Stimulated activated CD4-positive, alpha-beta T cell treated with anti-CD3 and anti-CD28 coated beads, TNF-alpha, amount 100 ng/mL, for 24 hours (primary cell): ENCODE measurements at regions not wholly inside any gene's neighbourhood (a gene's known extent, or its start where the extent isn't known, plus 50 kb on each side); places are given as distances from the start of the nearest gene placed in this dataset.

ENCODE experiments used
- DNase-seq, 3 experiments: peaks; one replicate each; pipeline ENCODE4 v3.0.0-alpha.2; 2020; ENCODE audit warnings: low read depth in 3 of 3

DNA sequence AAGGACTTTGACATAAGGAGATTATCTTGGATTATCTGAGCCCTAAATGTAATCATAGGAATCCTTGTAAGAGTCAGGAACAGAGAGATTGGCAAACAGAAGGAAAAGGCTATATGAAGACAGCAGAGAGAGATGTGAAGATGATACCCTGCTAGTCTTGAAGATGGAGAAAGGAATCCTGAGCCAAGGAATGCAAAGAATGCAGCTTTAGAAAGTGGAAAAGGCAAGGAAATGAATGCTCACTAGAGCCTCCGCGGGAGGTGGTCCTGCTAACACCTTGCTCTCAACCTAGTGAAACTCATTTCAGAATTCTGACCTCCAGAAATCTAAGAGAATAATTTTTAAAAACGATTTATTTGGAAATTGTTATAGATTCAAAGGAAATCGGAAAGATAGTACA is 117.1 kb downstream of the TBXT start:
- DNase-seq = no peak

DNA sequence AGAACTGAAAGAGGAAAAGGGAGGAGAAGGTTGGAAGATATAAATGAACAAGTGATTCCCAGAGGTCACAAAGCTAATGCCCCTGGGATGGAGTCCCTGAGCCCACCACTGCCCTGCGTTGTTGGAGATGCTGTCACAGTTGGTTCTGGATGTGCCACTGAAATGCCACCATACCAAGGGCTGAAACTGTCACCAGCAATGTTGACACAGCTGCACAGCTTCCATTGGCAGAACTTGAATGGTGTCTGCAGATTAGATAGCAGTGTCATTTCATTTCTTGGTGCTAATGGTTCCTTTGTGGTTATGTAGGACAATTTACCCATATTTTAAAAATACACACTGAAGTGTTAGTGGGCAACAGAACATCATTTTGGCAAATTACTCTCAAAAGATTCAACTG is 120.7 kb downstream of the TBXT start:
- no peak for DNase-seq

DNA sequence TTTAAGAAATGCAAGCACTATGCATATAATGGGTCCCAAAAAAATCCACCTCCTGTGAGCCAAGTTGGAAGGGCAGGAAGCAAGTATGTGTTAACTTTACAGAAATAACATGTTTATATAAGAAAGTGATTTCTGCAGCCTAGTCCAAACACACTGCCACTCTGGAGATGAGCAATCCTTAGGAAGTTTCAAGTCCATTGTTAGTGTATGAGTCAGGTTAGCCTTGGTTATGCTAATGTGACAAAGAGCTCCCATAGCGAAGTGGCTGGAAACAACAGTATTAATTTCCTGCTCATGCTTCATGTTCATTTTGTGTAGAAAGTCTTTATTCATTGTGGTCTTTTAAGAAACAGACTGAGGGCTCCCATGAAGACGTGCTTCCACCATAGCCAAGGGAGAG is 121.4 kb downstream of the TBXT start:
- no peak for DNase-seq

DNA sequence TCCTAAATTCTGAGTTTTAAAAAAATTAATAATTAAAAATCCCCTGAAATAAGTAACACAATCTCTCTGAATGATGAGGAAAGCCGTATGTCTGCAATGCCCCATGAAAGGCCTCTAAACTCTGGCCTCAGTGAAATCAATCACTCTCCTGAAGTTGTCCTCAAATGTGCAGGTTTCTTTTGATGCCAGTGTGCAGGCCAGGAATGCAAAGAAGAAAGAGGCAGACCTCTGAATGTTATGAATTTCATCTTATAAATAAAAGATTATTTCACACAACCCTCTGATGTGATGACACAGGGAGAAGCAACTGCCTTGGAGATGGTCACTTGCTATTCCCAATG is 121.8 kb downstream of the TBXT start:
- DNase-seq = no peak

DNA sequence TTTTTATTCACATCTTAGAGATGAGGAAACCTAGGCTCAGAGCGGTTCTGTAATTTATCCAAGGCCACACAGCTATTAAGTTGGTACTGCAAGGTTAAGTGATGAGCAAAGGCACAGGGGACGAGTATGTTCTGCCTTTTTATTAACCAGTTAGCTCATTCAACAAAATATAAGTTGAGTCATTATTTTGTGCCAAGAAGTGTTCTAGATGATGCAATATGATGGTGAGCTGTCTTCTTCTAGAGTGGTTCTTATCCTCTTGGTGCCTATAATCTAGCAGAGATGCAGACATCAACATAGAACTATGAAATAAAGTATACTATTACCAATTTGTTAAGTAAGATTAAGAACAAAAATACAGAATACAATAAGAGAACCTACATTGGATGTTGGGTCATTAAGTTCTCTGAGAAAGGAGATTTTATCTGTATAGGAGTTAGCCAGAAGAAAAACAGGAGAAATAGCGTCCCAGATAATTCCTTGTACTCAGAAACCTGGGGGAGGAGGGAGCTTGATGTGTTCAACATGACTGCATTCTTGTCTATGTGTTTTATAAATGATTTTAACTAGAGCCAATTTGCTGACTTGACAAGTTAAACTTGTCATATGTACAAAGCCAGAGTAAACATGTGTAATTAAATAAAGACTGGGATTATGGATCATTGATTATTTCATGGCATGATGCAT is 122.3 kb downstream of the TBXT start:
- DNase-seq = no peak

DNA sequence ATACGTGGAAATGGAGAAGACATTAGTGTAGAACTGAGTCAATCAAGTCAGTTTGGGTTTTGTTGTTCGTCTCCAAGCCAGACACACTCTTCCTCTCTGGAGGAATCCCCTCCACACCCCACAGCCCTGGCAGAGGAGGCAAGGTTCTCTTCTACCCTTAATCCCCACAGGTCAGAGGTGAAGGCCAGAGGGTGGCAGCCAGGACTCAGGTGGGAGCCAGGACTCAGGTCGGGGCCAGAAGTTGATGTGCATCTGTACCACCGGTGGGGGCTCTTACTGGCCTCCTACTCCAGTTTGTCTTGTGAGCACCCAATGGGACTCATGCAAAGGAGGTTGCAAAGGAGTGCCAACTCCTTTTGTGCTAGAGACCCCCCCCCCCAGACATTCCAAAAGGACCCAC is 126.4 kb downstream of the TBXT start:
- no peak for DNase-seq

DNA sequence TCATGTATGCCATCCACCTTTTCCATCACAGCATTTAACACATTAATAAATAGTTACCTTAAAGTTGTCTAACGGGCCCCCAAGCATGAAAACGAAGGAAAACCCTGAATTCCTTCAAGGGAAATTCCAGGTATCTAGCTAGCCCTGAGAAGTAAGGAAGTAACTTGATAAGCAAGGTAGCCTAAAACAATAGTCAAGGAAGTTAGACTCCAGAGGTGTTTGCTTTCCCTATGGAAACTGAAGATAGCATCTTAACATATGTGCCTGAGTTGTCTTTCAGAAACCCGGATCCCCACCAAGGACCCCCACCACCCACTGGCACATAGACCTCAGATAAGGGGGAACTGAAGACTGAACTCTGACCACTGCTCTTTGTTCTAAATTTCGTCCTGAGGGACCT is 127.4 kb downstream of the TBXT start:
- no peak for DNase-seq

DNA sequence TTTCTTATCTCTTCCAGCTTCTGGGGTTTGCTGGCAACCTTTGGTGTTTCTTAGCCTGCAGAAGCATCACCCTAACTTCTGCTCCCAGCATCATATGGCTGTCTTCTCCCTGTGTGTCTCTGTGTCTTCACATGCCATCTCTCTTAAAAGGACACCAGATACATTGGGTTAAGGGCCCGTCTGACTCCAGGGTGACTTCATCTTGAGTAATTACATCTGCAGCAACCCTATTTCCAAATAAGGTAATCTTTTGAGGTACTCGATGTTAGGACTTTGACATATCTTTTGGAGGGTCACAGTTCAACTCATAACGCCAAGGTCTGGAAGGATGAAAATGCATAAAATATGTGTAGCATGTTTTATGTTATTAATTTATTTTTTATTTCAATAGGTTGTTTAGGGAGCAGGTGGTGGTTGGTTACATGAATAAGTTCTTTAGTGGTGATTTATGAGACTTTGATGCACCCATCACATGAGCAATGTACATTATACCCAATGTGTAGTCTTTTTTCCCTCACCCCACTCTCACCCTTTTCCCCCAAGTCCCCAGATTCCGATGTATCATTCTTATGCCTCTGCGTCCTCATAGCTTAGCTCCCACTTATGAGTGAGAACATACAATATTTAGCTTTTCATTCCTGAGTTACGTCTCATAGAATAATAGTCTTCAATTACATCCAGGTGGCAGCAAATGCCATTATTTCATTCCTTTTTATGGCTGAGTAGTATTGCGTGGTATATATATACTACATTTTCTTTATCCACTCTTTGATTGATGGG is 131.1 kb downstream of the TBXT start:
- DNase-seq = no peak

DNA sequence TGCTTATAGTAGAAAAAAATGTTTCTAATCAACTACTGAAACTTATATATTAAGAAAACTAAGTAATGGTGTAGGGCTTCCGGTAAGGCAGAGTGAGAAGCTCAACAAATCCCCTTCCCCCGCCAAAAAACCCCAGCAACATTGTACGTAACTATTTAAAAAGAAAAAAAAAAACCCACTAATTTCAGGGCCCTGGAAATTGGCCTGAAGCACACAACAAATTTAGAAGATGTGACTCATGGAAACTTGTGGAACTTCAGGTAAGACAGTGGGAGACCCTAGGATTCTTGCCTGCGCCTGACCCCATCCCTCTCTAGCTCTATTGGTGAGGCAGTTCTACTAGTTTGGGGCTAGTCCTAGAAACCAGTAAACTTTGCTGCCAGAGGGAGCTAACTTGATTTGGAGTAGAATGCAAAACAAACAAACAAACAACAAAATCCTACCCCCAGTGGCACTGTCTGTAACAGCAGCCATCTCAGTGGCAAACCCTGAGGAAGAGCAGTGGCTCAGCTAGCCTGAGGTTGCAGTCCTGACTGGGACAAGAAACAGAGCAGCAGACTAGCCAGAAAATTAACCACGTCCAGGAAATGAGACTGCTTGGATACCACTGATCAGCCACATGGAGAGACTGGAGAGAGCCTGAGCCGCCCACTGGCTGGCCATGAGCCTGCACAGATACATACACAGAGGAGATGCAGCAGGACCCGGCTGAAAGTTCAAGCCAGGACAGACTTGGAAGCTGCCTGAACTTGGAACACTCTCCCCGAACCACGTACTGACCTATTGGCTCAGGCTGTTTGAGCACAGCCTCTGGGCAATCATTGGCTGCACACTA is 135.1 kb downstream of the TBXT start:
- DNase-seq = no peak

DNA sequence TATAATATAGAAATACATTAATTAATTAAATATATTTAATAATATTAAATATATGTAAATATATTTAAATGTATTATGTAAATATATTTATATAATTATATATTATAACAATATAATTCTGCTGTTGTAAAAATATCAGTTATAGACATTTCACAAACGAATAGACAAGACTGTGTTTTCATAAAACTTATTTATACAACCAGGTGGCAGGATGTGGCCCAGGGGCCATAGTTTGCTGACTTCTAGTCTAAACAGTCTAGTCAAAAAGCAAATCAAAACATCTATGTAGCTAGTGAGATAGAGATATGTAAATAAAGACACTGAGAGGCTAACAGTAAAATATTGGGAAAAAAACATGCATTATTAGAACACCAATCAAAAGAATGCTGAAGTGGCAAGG is 136.4 kb downstream of the TBXT start:
- DNase-seq = no peak

DNA sequence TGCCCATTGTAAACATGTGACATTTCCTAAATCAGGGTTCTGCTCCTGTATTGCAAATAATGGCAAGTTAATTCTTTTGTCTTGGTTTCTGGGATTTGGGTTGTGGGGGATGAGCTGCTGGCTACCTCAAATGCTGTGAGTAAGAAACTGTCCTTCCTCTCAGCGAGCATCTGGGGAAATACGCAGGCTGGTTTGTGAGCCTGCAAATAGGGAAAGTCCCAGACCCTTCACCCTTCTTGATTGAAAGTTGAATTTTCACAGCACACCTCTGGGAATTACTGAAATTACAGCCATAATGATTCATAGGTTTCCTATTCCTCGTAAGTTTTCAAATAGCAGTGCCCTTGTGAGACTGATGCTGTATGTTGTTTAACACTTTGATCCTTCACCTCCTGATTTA is 138.1 kb downstream of the TBXT start:
- no peak for DNase-seq

DNA sequence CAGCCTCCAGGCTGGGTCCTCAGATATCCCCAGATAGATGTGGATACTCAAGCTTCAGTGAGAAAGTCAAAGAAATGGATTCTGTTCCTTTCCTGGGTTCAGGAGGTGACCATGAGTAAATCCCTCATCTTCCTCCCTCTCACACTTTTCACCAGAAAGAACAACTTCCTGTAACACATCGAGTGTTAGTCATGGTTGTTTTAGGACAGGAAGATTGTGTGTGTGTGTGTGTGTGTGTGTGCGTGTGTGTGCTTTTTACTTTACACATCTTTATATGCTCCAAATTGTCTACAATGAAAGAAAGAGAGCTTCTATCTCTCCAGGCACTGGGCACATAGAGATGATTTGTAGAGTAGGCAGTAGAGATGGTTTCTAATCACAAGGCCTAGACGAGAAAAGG is 139.9 kb downstream of the TBXT start:
- DNase-seq = no peak

DNA sequence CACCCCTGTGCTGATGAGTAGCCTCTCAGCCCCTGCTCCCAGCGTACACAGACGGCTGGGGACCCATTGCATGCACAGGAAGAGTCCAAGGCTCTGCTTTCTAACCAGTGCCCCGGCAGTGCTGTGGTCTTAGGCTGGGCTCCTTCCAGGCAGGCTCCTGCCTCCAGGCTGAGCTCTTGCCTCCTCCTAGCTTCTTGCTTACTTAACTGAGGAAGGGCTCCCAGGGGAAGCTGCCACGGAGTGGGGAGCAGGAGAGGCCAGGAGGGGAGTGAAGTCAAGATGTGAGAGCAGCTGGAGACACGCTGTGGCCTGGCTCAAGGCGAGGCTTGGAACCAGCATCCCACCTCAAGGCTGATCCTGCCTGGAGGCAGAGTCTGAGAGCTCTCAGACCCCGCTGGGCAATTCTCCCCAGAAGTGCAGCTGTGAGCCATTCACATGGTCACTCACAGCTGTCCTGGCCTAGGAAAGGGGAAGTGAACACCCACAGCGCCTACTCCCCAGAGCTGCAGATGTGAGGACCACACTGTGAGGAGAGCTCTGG is 141.0 kb downstream of the TBXT start:
- no peak for DNase-seq

DNA sequence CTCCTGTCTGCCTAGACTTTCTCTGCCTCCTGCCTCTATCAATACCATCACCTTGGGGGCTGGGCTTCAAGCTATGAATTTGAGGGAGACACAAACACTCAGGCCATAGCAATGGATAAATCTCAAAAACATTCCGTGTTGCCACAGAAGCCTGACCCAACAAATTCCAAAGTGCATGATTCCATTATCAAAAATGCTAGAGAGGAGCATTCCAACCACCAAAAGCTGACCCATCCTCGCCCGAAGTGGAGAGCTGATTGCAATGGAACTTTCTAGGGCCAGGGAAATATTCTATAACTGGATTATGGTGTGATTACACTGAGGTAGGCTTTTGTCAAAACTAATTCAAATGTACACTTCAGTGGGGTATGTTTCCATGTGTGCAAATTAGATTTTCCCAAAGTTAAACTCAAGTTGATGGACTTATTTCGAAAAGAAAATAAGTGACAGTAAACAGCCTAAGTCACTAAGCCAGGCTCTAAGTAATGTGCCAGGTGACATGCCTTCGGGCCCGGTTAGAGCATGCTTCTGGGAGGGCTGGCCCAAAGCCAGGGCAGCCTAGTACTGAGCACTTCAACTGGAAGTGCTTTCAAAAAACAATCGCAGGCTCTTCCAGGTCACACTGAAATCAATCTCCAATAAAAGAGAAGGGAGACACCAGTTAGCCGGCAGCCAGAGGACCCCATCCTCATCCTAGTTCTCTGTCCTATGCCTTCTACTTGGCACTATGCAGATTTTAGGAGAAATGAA is 142.3 kb downstream of the TBXT start:
- no peak for DNase-seq

DNA sequence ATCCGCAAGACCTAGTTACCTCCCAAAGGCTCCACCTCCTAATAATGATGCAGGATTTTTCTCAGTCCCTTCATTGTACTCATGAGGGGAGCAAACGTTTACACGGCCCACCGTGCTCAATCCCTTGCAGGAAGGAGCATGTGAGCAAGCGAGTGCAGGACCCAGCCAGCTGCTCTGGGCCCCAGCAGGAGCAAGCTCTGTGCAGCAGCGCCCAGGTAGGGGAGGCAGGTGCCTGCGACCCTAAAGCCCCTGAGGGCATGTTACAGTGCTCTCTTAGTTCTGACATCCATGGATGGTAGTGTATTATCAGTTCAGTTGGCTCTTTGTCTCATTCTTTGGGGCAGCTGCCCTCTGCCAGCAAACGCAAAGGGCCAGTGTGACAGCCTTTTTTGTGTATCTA is 143.4 kb downstream of the TBXT start:
- no peak for DNase-seq

DNA sequence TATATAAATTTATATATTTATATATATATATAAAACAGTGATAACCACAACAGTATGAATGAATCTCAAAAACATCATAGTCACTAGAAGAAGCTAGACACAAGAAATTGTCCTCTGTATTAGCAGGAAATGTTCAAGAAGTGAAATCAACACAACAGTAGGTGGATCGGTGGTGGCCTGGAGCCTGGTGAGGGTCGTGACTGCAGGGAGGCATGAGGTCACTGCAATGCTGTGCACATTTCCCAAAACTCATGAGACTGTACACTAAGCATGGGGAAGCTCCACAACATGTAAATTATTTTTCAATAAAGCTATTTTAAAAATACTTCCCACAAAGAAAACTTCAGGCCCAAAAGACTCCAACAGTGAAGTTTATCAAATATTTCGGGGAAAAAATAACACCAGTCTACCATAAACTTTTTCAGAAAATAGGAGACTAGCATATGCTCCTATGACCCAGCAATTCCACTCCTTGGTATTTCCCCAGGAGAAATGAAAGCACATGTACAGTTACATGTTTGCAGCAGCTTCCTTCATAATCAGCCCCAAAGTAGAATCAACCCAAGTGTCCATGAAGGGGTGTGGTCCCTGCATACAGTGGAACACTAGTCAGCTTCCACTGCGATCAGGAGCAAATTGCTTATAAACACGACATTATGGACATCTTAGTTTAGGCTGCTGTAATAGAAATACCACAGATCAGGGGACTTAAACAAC is 144.2 kb downstream of the TBXT start:
- DNase-seq = no peak

DNA sequence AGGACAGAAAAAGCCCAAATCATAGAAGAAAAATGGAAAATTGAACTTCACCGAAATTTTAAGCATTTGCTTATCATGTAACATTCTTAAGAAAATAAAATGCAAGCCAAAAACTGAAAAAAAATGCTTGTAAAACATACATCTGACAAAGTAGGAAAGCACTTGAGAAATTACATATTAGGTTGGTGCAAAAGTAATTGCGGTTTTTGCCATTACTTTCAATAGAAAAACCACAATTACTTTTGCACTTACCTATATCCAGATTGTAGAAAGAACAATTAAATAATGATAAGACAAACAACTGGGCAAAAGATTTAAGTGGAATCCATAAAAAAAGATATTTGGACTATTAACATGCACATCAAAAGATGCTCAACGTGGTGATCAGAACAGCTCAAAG is 146.2 kb downstream of the TBXT start:
- DNase-seq = no peak

DNA sequence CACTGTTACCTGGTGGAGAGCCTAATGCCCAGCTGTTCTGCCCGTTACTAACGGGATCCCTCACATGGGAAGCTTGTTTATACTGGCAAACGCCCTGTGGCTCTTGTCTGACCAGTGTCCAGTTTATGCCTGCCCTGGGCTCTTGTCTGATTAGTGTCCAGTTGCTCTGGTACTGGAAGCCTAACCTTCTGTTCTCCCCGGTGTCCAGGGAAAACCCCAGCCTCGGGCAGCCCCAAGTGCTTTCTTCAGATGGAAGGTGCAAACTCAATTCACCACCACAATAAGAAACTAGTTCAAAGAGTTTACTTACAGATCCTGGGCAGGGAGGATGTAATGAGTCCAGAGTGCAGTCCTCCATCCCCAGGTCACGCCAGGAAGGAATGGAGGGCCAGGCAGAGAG is 148.4 kb downstream of the TBXT start:
- DNase-seq = no peak

DNA sequence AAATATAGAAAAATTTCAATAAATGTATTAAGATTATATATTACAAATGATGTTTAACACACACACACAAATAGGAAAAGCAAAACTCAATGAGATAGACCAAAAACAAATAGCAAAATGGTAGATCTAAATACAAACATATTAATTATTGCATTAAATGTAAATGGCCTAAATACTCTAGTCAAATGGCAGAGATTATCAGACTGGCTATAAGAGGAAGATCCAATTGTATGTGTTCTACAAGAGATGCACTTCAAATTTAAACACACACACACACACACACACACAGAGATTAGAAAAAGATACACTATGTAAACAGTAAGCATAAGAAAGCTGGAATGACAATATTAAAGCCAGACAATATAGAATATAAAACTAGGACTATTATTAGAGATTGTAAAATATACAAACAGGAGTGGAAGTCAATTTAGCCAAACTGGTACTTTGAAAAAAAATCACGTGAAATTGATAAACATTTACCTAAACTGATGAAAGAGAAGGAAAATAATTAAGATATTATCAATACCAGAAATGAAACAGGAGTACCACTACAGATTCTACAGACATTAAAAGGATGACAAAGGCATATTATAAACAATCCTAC is 150.5 kb downstream of the TBXT start:
- no peak for DNase-seq

DNA sequence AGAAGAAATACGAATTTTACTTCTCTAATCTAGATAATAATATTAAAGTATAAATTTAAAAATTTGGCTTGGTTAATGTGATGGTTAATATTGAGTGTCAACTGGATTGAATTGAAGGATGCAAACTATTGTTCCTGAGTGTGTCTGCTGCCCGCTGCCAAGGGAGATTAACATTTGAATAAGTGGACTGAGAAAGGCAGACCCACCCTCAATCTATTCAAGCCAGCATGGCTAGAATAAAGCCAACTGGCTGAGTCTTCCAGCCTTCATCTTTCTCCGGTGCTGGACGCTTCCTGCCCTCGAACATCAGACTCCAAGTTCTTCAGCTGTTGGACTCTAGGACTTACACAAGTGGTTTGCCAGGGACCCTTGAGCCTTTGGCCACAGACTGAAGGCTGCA is 152.7 kb downstream of the TBXT start:
- DNase-seq = no peak
